Activated CD8-positive, alpha-beta T cell treated with anti-CD3 and anti-CD28 coated beads for 36 hours (primary cell): ENCODE measurements at regions not wholly inside any gene's neighbourhood (a gene's known extent, or its start where the extent isn't known, plus 50 kb on each side); places are given as distances from the start of the nearest gene placed in this dataset.
A peak's percentile ranks its signal among the peaks of the same experiment; 100 is the strongest.

Experiments
- ATAC-seq: fragments of 200-7000 bp; cut with Tn5 transposase; one replicate; pipeline ENCODE4 v1.10.0; 2021; ENCODE audit warnings: mild to moderate bottlenecking, moderate library complexity
- CTCF ChIA-PET: fragments of 350-600 bp; sonication (Branson Sonifier 250); formaldehyde crosslinking; loops from one replicate; lab custom pipeline; 2021; ENCODE audit warnings: antibody characterized with exemption; lab: Charles Lee
- POLR2A ChIA-PET: fragments of 350-600 bp; sonication (Branson Sonifier 250); formaldehyde crosslinking; loops from one replicate; lab custom pipeline; 2021; ENCODE audit warnings: antibody characterized with exemption; lab: Charles Lee
- DNase-seq: peaks from one replicate; pipeline ENCODE4 v3.0.0-alpha.2; 2020
- H3K27ac Mint-ChIP-seq: one replicate; pipeline ENCODE4 v1.8.0; 2021; ENCODE audit warnings: mild to moderate bottlenecking, mixed read lengths
- H3K27me3 Mint-ChIP-seq: one replicate; pipeline ENCODE4 v1.8.0; 2021; ENCODE audit warnings: mixed read lengths
- H3K36me3 Mint-ChIP-seq: one replicate; pipeline ENCODE4 v1.8.0; 2021; ENCODE audit warnings: low read depth, mixed read lengths
- H3K4me1 Mint-ChIP-seq: one replicate; pipeline ENCODE4 v1.8.0; 2021; ENCODE audit warnings: low read depth, mixed read lengths
- H3K4me3 Mint-ChIP-seq: one replicate; pipeline ENCODE4 v1.8.0; 2021; ENCODE audit warnings: mild to moderate bottlenecking, moderate library complexity, mixed read lengths
- H3K9me3 Mint-ChIP-seq: one replicate; pipeline ENCODE4 v1.8.0; 2021; ENCODE audit warnings: mixed read lengths
- intact Hi-C: fragments of 100-400 bp; cut with micrococcal nuclease; formaldehyde crosslinking; loops from one replicate; pipeline ENCODE4 v1.10.0; 2022
- TF ChIP-seq, protein P1 (sequence below): fragments of 200-600 bp; IDR thresholded peaks from one replicate; pipeline ENCODE4 v1.8.0; 2022; ENCODE audit warnings: antibody characterized with exemption, mild to moderate bottlenecking

DNA sequence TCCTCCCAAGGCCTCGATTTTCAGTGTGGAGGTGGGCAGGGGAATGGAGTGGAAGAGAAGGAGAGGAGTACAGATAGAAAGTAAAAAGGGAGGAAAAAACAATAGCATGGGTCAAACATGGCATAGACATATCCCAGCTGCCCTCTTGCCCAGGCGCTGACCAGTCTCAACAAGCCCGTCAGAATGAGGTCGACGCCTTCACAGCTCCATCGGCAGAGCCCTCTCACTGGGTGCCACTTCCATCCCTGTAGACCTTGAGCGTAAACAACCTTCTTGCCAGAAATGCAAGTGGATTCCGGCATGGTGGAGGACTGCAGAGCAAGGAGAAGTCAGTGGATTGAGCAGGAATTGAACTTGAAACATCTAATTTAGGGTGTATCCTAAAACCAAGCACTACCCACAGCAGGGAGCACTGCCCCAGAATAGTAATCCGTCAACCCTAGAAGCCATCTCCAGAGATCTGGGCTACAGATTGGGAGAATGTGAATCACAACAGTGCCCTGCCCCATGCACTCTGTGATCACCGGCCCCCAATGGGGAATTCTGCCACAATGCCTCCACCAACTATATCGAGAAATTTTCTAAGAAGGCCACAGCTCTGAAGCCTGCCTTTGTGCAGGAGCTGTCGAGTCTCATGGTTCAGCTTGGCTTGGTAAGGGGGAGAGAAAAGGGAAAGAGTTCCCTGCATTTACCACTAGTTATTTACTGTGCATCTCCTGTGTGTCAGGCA lies 190.1 kb downstream of the UACA start:
- TF ChIP-seq, protein P1, sequence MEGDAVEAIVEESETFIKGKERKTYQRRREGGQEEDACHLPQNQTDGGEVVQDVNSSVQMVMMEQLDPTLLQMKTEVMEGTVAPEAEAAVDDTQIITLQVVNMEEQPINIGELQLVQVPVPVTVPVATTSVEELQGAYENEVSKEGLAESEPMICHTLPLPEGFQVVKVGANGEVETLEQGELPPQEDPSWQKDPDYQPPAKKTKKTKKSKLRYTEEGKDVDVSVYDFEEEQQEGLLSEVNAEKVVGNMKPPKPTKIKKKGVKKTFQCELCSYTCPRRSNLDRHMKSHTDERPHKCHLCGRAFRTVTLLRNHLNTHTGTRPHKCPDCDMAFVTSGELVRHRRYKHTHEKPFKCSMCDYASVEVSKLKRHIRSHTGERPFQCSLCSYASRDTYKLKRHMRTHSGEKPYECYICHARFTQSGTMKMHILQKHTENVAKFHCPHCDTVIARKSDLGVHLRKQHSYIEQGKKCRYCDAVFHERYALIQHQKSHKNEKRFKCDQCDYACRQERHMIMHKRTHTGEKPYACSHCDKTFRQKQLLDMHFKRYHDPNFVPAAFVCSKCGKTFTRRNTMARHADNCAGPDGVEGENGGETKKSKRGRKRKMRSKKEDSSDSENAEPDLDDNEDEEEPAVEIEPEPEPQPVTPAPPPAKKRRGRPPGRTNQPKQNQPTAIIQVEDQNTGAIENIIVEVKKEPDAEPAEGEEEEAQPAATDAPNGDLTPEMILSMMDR, result no peak
- POLR2A ChIA-PET, result interaction anchor here (0.8 to 1.8 kb wide), 2 partner anchors 12 to 39 kb away, joined by 5 to 6 read pairs; no protein-coding TSS in a partner anchor
- Mint-ChIP-seq H3K4me1 (peaks cover 12% of the 10 kb centered on the region), H3K4me3 (no peak overlapping the region), H3K9me3 (peaks cover 5% of the 10 kb centered on the region), H3K36me3 (no peaks in the 10 kb centered on the region), H3K27me3 (no peaks in the 10 kb centered on the region), H3K27ac (no peak overlapping the region)
- no peak for ATAC-seq
- DNase-seq, result no peak
- CTCF ChIA-PET, result interaction anchor here (0.9 to 1.0 kb wide), 2 partner anchors 85 to 149 kb away, joined by 3 read pairs; no protein-coding TSS in a partner anchor
- intact Hi-C loops, result no loop called here

- Mint-ChIP-seq H3K36me3 (no peaks in the 10 kb centered on the region), H3K27me3 (no peaks in the 10 kb centered on the region), H3K9me3 (peaks cover 5% of the 10 kb centered on the region), H3K4me3 (no peak overlapping the region), H3K27ac (no peak overlapping the region), H3K4me1 (peaks cover 12% of the 10 kb centered on the region)
- POLR2A ChIA-PET, result interaction anchor here (1.3 to 1.4 kb wide), 2 partner anchors 10 to 22 kb away, joined by 4 to 5 read pairs; no protein-coding TSS in a partner anchor
- TF ChIP-seq, protein P1, result no peak
- DNase-seq (peak; percentile 63), ATAC-seq (peak; percentile 83)
- CTCF ChIA-PET, result interaction anchor here (1.5 to 2.2 kb wide), 3 partner anchors 10 to 16 kb away, joined by 4 to 9 read pairs (median 5); no protein-coding TSS in a partner anchor
- intact Hi-C loops, result no loop called here
Observed at GRCh38 chr15:70569714-70570231, 193.6 kb downstream of the UACA start.

GRCh38 chr15:70569091-70569713 lies 194.2 kb downstream of the UACA start:
- TF ChIP-seq, protein P1, result no peak
- H3K27me3 Mint-ChIP-seq, result no peaks in the 10 kb centered on the region
- POLR2A ChIA-PET, result interaction anchor here (1.3 to 1.4 kb wide), 2 partner anchors 9 to 21 kb away, joined by 4 to 5 read pairs; no protein-coding TSS in a partner anchor
- H3K27ac Mint-ChIP-seq, result no peak overlapping the region
- ATAC-seq (no peak), DNase-seq (no peak)
- H3K36me3 Mint-ChIP-seq, result no peaks in the 10 kb centered on the region
- CTCF ChIA-PET, result interaction anchor here (1.0 to 2.2 kb wide), 6 partner anchors 10 to 153 kb away, joined by 3 to 9 read pairs (median 4); no protein-coding TSS in a partner anchor
- intact Hi-C loops, result no loop called here
- H3K4me3 Mint-ChIP-seq, result no peak overlapping the region
- H3K4me1 Mint-ChIP-seq, result peaks cover 12% of the 10 kb centered on the region
- H3K9me3 Mint-ChIP-seq, result peaks cover 2% of the 10 kb centered on the region

- TF ChIP-seq, protein P1, result no peak
- CTCF ChIA-PET, result interaction anchor here (1.0 to 1.6 kb wide), 2 partner anchors 53 to 156 kb away, joined by 3 to 5 read pairs; no protein-coding TSS in a partner anchor
- Mint-ChIP-seq H3K9me3 (no peaks in the 10 kb centered on the region), H3K36me3 (no peaks in the 10 kb centered on the region), H3K4me3 (no peak overlapping the region), H3K27me3 (no peaks in the 10 kb centered on the region), H3K27ac (no peak overlapping the region), H3K4me1 (peaks cover 12% of the 10 kb centered on the region)
- intact Hi-C loops, result no loop called here
- POLR2A ChIA-PET, result no interaction called here
- no peak for ATAC-seq
- no peak for DNase-seq
Observed at GRCh38 chr15:70566989-70567388, 196.4 kb downstream of the UACA start.
